ENCODE measurements at regions not wholly inside any gene's neighbourhood (a gene's known extent, or its start where the extent isn't known, plus 50 kb on each side); places are given as distances from the start of the nearest gene placed in this dataset.

DNA sequence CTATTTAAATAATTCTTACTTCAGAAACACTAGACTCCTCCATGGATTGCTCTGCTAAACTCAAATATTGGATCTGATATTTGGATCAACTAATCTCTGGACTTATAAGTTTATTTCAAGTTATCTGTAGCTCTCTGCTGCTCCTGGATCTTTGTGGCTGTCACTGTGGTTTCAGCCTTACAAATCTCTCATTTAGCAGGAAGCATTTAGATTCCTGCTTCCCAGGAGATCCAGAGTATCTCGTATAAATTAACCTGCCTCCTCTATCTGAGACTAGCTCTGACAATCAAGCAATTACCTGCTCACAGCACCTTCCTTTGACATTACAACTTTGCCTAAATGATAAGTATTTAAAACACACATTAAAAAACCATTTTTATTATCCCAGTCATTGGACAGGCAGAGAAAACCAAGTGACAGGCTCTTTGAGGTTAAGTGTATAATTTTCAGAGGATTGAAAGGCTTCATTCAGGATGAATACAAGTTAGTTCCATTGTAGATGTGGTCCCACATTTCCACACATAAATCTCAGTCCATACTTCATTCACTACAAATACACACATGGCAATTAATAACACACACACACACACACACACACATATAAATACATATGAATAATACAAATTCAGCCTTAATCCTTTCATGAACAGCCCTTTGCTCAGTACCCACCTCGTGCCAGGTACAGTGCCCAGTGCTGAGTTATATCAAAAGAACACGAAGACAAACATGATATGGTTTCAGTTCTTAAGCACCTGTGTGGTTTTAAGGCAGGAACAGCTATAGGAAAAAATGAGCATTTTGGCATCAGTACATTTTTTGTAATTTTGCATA, 55.5 kb upstream of the PLCB1 start:
- TF ChIP-seq, protein P1, sequence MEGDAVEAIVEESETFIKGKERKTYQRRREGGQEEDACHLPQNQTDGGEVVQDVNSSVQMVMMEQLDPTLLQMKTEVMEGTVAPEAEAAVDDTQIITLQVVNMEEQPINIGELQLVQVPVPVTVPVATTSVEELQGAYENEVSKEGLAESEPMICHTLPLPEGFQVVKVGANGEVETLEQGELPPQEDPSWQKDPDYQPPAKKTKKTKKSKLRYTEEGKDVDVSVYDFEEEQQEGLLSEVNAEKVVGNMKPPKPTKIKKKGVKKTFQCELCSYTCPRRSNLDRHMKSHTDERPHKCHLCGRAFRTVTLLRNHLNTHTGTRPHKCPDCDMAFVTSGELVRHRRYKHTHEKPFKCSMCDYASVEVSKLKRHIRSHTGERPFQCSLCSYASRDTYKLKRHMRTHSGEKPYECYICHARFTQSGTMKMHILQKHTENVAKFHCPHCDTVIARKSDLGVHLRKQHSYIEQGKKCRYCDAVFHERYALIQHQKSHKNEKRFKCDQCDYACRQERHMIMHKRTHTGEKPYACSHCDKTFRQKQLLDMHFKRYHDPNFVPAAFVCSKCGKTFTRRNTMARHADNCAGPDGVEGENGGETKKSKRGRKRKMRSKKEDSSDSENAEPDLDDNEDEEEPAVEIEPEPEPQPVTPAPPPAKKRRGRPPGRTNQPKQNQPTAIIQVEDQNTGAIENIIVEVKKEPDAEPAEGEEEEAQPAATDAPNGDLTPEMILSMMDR (IDR thresholded peaks at IDR 0.05), result no peak
- TF ChIP-seq POLR2A (IDR thresholded peaks at IDR 0.05), result no peak

Data from breast epithelium (tissue), 3 donors.